HT1080 (cell line): ENCODE measurements at regions not wholly inside any gene's neighbourhood (a gene's known extent, or its start where the extent isn't known, plus 50 kb on each side); places are given as distances from the start of the nearest gene placed in this dataset.

ENCODE experiments used
- DNase-seq: peaks from one replicate; pipeline ENCODE4 v3.0.0-alpha.2; 2015; ENCODE audit warnings: low read depth

DNA sequence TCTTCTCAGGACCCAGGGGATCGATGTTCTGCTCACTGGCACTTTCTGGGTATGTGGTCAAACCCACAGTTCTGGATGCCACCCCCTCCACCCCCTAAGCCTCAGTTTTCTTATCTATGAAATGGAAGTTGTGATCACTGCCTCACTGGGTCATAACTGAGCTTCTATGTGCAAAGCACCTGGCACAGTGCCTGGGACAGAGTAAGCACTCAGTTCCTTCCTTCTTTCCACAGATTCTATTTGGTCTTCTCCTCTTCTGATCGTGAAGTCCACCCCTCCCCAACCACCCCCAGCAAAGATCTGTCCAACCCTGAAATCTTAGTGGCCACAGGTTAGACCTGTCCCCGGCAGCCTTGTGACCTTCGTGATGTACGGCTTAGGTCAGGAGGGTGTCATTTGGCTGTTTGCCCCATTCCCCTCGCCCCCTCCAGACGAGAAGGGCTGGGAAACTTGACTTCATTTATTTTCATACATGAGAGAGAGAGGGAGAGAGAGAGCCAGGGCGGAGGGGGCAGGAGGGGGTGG is 181.4 kb downstream of the FGF18 start:
- no peak for DNase-seq

DNA sequence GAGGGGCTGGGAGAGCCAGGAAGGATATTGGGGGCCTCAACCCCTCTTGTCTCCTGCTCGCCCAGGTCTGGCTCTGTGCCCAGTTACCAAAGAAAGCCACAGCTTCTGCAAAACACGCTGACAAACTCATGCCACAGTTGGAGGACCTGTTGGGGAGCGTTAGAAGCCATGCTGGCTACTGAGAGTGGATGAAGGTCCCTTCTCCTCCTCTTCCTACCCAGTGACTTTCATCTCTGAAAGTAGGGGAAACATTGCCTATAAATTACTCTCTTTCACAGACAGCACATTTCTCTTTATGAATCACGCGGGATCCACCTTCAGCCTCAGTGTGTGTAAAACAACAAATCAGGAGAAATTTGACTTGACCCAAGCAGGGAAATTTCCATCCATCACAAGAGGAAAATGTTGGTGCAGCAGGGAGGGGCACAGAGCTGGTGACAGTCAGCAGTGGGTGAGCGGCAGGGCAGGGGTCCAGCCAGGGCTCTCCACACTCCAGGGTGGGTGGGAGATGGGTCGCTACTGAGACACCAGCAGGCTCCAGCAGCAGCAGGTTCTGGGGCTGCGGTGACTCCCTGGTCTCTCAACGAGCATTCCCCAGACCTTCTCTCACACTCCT is 181.9 kb downstream of the FGF18 start:
- DNase-seq, result no peak

DNA sequence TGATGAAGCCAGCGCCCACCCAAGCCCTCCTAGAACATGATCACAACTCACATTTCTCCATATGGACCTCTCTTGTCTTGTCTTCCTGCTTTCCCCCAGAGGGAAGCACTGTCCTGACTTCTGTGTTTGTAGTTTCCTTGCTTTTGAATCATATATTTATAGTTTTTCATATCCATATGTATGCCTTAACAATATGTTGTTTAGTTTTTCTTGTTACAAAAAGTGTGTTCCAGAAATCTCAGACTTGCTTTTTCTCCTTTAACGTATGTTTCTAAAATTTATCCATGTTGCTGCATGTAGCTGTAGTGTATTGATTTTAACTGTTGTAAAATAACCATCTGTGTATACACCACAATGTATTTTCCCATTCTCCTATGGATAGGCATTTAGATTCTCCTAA is 182.0 kb upstream of the SMIM23 start:
- no peak for DNase-seq

DNA sequence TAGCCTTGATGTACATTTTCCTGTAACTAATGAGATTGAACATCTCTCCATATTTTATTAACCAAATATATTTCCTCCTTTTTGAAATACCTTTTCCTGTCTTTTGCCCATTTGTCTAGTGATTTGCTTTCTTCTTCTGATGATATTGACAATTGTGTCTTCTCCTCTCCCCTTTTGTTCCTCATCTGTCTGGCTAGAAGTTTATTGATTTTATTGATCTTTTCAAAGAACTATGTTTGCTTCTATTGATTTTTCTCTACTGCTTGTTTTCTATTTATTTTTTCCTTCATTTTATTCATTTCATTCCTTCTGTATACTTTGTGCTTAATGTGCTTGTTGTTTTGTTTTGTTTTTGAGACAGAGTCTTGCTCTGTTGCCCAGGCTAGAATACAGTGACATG is 181.4 kb upstream of the SMIM23 start:
- DNase-seq, result no peak

DNA sequence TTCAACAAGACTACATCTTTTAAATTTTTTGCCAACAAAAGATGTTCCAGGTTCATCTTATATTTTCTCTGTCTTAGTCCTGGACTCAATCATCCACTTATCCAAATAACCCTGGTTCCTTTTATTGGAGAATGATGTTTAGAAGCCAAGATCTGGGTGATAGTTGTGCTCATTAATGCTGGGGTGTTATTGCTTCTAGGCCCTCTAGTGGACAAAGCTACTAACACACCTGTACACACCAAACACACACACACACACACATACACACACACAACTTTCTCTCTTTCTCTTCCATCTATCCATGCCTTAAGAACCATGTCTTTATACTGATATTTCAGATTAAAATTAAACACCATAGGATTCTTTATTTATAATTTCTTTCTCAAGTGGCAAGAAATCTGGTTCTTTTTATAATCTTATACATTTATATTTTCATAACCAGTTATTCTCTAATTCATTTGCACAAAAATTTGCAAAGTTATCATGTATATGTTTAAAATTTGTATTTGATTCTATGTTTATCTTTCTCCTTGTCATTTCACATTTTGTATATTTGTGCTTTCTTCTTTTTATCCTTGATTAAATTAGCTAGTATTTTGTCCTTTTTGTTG is 179.1 kb upstream of the SMIM23 start:
- no peak for DNase-seq

DNA sequence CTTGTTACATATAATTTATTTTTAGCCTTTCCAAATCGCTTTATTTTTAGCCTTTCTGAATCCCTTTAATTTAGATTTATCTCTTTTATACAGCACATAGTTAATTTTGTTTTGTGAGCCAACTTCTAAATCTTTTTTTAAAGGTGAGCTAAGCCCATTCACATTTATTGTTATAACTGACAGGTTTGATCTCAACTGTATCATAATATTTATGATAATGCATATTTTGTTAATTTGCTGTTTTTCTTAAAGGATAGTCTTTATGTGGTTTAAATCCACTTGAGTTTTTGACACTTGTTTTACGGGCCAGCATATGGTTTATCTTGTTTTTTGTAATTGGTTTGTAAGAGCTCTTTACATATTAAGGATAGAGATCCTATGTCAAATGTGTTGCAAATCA is 177.8 kb upstream of the SMIM23 start:
- no peak for DNase-seq

DNA sequence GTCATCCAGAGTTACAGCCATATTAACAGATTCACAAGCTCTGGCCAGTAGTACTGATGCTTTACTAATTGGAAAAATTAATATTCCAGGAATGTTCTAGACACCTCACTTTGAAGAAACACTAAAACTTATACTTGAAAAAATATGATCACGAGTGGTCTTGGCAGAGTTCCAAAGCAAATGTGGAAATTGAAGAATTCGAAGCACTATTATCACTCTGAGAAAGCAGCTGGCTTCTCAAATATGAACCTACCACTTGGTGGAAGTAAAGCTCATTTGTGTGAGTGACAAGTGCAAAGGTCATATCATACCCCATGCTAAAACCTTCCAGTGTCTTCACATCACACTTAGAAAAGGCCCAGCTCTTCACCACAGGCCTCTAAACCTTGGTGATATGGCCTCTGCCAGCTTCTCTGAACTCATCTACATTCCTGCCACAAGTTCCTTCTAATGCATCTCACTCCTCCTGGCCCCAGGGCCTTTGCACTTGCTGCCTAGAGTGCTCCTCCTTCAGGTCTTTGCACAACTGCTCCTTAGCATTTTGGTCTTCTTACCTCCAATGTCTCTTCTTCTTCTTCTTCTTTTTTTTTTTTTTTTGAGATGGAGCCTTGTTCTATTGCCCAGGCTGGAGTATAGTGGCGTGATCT is 175.7 kb upstream of the SMIM23 start:
- no peak for DNase-seq

DNA sequence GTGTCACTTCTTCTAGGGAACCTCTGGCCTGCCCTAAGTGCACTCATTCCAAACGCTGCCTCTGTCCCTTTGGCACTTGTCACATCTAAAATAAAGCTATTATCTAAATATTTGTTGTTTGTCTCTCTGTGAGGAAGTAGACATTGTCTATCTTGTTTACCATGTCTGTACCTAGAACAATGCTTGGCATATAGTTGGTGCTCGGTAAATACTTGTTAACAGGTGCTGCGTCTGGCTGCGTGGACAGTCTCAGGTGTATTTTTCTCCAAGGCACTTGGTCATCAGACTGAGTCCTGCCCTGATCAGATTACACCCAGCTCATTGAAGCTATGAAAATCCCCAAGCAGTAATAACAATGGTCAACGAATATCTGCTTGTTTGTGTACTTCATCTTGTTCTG is 174.9 kb upstream of the SMIM23 start:
- no peak for DNase-seq

DNA sequence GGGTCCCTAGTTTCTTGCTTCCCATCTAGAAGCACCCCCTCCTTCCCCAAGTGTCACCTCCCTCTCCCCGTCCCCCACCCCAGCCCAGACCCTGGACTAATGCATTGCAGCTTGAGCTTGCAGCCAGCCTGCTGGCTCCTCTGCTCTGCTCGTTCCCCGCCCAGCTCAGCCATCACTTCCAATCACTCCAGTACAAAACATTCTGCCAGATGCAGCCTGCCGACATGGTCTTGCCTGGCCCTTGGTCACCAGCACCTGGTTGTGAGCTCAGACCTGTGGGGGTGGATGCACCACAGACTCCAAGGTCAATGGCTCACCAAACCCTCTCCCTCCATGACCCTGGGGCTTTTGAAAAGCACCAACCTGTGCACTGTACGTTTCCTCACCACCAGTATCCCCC is 172.9 kb upstream of the SMIM23 start:
- no peak for DNase-seq

DNA sequence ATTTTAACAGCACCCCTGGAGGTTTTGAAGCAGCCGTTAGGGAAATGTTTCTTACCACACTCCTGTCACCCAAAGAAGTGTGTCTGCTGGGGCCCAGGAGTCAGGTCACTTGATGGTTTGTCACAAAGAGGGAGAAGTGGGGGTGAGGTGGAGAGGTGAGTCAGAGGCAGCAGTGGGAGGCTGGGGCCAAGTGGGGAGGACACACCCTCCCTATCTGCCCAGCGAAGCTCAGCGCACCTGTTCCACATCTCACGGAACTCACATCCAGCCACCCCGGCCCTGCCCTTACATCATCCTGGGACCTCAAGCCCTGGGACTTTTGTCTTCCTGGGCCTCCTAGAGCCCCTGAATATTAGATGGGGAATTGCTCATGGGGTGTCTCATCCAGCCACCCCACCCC is 171.1 kb upstream of the SMIM23 start:
- DNase-seq, result no peak

DNA sequence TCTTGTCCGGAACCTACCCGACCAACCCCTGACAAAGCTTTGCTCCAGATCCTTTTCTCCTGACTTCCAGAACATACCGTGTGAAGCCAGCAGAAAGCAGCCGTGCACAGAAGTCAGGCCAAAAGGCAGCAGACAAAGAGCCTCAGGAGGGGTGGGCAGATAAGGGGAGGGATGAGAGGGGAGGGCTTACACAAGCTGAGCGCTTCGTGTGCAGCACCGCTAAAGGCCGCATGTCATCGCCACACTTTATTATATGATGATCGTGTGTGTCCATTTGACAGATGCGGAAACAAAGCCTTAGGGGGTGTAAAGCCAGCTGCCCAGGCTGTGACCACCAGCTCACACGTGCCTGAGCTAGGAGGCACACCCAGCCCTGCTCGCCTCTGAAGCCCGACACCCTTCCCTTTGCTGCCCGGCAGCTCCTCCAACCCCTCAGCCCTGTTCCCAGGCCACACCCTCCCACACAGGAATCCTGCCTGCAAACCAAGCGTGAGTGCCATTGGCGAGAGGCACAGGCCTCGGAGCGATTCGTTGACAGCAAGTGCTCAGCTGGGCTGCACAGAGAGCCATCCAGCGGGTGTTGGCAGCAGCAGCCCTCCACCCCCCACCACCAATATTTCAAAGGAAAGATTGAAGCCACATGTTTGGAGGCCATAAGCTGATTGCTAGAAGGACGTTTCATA is 170.5 kb upstream of the SMIM23 start:
- no peak for DNase-seq

DNA sequence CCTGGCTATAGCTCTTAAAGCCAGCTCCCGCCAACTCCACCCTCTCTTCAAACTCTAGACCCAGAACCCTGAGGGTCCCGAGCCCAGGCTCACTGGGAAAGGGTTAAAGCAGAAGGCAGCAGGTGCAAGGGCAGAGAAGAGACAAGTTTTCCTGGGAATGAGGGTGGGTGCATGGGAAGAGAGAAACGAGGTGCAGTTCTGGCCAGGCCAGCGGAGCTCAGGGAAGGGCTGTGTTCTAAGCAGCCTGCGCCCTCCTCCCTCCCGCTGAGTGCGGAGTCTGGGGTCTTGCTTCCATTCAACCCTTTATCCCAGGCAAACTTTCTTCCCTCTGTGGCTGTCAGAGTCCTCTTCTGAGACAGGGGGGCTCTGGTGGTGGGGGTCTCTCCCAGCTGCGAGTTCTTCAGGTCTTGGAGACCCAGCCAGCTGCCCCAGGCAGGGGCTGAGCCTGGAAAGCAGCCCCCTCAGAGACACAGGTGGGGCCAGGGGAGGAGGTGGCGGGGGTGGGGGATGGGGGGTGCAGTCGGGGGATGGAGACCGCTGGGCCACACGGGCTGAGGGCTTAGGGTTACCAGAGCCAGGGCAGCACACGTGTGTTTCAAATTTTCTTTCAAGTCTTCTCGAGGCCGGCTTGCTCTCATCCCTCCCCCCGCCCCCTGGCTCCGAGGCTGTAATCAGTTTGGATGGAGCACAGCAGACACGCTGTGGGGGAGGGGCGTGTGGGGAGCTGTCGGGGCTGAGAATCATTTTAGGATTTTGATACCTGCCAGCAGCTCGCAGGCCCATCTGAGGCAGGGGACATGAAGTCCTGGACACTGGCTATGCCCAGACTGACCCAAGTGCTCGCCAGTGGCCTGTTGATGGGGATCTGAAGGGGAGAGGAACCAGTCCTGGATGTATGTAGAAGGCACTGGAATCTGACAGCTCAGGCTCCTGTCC is 169.6 kb upstream of the SMIM23 start:
- DNase-seq, result no peak

DNA sequence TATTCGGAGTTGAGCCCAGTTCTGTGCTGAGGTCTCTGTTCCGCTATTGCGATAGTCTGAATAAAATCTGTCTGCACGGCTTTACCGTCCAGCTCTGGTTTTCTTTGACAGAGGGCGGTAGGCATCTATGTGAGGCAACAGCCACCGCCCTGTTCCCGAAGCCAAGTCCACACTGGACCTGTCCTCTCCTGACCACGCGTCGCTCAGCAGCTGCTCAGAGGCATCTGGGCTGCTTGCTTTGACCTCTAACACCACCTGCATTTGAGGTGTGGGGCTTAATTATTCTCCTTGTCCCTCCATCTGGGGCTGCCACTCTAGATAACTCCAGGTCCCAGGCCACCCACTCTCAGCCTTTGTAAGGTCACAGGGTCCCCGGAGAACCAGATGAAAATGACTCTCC is 168.4 kb upstream of the SMIM23 start:
- no peak for DNase-seq

DNA sequence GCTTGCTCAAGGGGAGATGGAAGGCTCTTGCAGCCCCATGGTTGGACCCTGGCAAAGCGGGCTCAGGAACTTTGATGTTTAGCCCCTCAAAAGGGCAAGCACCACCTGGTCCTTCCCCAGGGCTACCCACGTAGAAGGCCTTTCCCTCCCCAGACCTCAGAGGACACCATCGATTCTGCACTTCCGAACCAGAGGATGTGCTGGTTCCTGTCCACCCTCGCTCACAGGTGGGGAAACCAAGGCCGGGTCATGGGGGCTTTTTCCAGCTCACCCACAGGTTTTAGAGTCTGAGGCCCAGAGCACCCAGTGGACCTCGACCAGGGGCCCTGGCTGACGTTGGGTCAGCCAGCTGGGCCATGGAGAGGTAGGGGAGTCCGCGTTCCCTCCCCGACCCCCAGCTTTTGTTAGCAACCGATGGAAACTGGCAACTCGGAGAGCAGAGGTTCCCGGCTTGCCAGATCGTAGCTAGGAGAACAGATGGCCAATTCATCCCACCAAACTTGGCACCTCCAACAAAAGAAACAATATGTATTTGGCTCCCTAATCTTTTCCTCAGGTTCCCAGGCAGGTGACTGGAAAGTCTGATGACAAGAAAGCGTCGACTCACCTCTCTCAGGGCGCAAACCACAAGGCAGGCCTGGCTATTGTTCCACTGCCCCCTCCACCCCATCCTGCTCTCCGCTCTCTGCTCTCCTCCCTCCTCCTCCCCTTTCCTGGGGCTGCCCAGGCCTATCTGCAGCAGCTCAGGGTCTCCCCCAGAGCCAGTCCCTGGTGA is 167.6 kb upstream of the SMIM23 start:
- no peak for DNase-seq

DNA sequence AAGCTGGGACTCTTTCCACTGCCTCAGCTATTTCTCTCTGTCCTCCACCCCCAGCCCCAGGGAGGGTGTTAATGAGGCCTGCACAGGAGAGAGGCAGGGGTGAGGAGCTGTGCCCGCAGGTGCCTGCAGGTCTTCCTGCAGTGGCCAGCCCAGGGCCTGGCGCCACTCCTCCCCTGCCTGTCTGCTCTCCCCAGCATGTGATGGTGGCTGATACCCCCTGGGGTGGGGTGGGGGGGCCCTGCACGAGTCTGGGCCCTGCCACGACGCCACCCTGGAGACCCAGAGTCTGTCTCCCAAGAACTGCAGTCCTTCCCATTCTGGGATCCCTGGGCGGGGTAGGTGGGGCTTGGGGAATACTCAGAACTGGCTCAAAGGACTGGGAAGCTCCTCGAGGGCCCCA is 166.4 kb upstream of the SMIM23 start:
- no peak for DNase-seq

DNA sequence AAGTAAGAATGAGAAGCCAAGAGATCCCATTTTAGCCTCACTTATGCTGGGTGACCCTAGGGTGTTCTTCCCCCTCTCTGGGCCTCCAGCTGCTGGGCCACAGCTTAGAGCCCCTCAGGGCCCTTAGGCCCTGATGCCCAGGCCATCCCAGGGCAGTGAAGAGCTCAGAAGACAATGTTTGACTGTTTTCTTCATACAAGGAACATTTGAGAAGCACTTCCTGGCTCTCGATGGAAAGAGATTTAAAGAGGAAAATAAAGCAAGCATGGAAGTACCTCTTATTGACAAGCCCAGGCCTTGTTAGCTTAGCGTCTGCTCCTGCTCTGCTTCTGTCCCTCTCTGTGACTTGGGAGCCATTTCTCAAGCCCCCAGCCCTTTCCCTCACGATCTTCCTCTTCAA is 165.9 kb upstream of the SMIM23 start:
- DNase-seq, result no peak

DNA sequence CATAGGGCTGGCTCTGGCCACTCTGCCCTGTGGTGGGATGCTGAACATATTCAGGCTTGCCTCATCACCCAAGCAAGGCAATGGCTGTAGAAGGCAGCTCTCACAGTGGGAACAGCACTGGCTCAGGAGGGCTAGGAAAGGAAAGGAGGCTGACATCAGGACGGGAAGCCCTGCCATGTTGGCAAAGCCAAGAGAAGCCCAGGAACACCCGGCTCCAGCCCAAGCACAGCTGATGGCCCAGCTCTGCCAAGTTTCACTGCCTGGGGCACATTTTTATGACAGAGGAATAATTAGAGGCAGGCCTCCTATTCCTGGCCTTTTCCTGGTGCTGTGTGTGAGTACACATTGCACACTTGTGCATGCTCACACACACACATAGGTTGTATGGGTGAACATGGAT is 163.6 kb upstream of the SMIM23 start:
- DNase-seq, result no peak

DNA sequence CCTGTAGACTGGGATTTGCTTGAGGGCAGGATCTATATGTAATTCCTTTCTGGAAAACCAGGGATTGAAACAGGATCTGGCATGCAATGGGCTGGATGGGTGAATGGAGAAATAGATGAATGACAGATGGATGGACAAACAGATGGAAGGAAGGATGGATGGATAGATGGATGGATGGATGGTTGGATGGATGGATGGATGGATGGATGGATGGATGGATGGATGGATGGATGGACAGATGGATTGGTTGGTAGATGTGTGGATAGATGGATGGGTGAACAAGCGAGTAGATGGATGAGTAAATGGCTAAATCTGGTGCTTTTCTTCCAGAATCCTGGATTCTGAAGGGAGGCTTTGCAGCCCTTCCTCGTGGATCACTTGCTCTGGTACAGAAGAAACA is 162.5 kb upstream of the SMIM23 start:
- DNase-seq, result no peak

DNA sequence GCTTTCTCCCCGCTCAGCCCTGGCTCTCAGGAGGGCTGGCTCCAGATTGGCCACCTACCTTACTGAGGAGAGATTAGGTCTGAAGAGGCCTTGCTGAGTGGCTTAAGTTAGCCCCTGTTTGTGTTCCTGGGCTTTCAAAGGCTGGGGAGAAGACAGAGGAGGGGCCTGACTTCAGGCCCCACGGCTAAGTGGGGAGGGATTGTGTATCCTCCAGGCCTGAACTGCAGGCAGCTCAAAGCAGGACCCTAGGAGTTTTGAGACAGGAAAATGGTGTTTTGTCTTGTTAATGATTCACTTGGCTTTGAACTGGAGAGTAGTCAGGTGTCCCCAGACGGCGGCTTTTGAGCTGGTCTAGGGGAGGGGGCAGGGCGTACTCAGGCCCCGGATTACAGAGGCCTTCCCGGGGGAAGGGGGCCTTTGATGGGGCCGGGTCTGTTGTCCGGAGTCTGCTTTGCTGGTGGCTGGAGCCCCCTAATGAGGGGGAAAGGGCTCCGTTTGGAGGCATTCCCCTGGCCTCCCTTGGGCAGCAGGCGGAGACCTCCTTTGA is 162.0 kb upstream of the SMIM23 start:
- no peak for DNase-seq

DNA sequence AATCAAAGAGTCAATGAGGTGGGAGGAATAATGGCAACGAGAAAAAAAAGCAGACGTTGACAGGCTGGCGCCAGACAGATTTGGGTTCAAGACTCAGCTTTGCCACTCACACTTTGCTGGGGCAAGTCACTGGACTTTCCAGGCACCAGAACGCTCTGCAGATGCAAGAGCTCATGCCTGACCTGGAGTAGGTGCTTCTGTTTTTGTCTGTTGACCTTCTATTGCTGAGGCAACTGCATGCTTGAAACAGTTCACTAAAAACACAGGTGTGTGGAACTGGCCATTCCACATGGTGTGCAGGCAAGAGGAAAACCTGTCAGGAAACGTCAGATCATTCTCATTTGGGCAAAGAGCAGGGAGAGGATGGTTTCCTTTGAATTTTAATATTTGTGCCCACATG is 161.2 kb upstream of the SMIM23 start:
- DNase-seq, result no peak
